Hepatocyte (in vitro differentiated cells): ENCODE measurements at regions not wholly inside any gene's neighbourhood (a gene's known extent, or its start where the extent isn't known, plus 50 kb on each side); places are given as distances from the start of the nearest gene placed in this dataset.

Experiments used
- CTCF ChIP-seq: fragments of 200-600 bp; sonication (generic); IDR thresholded peaks from 2 replicates; pipeline ENCODE4 v1.5.1; 2016; ENCODE audit warnings: antibody characterized with exemption, mild to moderate bottlenecking; ENCODE audit not compliant: poor library complexity
- EZH2 ChIP-seq: fragments of 200-600 bp; sonication (generic); IDR thresholded peaks from 2 replicates; pipeline ENCODE4 v1.6.1; 2016; ENCODE audit warnings: antibody characterized with exemption, mild to moderate bottlenecking, borderline replicate concordance
- EZH2phosphoT487 ChIP-seq: fragments of 200-600 bp; sonication (generic); IDR thresholded peaks from one replicate; pipeline ENCODE4 v1.6.1; 2018; ENCODE audit warnings: antibody characterized with exemption, mild to moderate bottlenecking, low read depth, moderate library complexity; ENCODE audit not compliant: unreplicated experiment, severe bottlenecking

DNA sequence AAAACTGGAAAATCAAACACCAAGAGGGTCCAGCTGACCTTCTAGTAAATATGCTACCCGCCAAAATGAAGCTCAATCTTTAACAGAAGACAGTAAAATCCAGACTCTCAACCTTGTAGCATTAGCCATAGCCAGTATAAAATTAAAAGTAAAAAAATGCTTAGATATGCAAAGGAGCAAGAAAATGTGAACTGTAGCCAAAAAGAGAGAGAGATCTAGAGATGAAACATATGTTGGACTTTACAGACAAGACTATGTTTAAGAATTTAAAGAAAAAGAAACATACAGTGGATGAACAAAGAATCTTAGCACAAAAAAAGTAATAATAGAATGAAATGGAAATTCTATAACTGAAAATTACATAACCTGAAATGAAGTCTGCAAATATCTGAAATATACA, 344.5 kb downstream of the LRATD1 start:
- TF ChIP-seq CTCF (no peak), EZH2 (no peak), EZH2phosphoT487 (no peak)
